ENCODE measurements at regions not wholly inside any gene's neighbourhood (a gene's known extent, or its start where the extent isn't known, plus 50 kb on each side); places are given as distances from the start of the nearest gene placed in this dataset.

DNA sequence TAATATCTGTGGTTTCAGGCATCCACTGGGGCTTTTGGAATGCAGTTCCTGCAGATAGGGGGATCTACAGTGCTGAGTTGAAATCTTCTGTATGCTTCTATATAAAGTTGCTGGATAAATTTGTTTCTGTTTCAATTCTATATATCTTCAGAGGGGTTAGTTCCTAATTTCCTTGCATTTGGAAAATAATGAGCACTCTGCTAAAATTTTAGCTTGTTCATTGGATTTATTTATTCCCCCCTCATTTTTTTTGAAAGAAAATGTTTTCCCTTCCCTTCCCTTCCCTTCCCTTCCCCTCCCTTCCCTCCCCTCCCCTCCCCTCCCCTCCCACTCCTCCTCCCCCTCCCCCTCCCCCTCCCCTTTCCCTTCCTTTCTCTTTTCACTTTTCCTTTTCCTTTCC lies 212.3 kb downstream of the GPD2 start:
- TF ChIP-seq, protein P1, sequence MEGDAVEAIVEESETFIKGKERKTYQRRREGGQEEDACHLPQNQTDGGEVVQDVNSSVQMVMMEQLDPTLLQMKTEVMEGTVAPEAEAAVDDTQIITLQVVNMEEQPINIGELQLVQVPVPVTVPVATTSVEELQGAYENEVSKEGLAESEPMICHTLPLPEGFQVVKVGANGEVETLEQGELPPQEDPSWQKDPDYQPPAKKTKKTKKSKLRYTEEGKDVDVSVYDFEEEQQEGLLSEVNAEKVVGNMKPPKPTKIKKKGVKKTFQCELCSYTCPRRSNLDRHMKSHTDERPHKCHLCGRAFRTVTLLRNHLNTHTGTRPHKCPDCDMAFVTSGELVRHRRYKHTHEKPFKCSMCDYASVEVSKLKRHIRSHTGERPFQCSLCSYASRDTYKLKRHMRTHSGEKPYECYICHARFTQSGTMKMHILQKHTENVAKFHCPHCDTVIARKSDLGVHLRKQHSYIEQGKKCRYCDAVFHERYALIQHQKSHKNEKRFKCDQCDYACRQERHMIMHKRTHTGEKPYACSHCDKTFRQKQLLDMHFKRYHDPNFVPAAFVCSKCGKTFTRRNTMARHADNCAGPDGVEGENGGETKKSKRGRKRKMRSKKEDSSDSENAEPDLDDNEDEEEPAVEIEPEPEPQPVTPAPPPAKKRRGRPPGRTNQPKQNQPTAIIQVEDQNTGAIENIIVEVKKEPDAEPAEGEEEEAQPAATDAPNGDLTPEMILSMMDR (IDR thresholded peaks at IDR 0.05; ENCODE audit: insufficient read depth, low read length, poor library complexity, severe bottlenecking): no peak
- TF ChIP-seq EZH2phosphoT487 (conservative IDR thresholded peaks at IDR 0.05; ENCODE audit: low read length): no peak

Data from SU-DHL-6 (cell line).